Amygdala (tissue), 56 donors: ENCODE measurements at regions not wholly inside any gene's neighbourhood (a gene's known extent, or its start where the extent isn't known, plus 50 kb on each side); places are given as distances from the start of the nearest gene placed in this dataset.
A peak's percentile ranks its signal among the peaks of the same experiment; 100 is the strongest.
"Not testable (repeated sequence)": the region's sequence is repeated elsewhere in the genome, so short reads cannot be mapped to it uniquely, and the experiment has no call there.

Source experiments
- DNase-seq, 56 donors: peaks; one replicate each; lab custom pipeline; 2025; lab: John Stamatoyannopoulos, UW

- DNase-seq = no peak
Measured at GRCh38 chr14:80059041-80059440, 152.3 kb downstream of the DIO2 start.

- DNase-seq = no peak
Measured at GRCh38 chr14:80056497-80056801, 154.9 kb downstream of the DIO2 start.

GRCh38 chr14:80055667-80056496, 155.4 kb downstream of the DIO2 start:
- DNase-seq = peak in 39 of 56 donors; percentile 1 to 71 (median 14)

GRCh38 chr14:80055226-80055625, 156.1 kb downstream of the DIO2 start:
- no peak for DNase-seq

- DNase-seq = no peak
Measured at GRCh38 chr14:80054020-80054419, 157.3 kb downstream of the DIO2 start.

GRCh38 chr14:80049055-80049454, 162.2 kb downstream of the DIO2 start:
- DNase-seq = no peak

- no peak for DNase-seq
Measured at GRCh38 chr14:80047761-80048160, 163.5 kb downstream of the DIO2 start.

- DNase-seq = no peak
Measured at GRCh38 chr14:80037349-80037748, 174.0 kb downstream of the DIO2 start.

- no peak for DNase-seq
Measured at GRCh38 chr14:80024417-80024816, 186.9 kb downstream of the DIO2 start.

GRCh38 chr14:80018476-80018875, 192.8 kb downstream of the DIO2 start:
- DNase-seq = not testable (repeated sequence)

GRCh38 chr14:80017795-80018194, 193.5 kb downstream of the DIO2 start:
- no peak for DNase-seq

- not testable (repeated sequence) for DNase-seq
Measured at GRCh38 chr14:80010245-80010644, 201.1 kb downstream of the DIO2 start.

GRCh38 chr14:80005561-80005960, 205.7 kb downstream of the DIO2 start:
- DNase-seq = no peak

GRCh38 chr14:80004871-80005270, 206.4 kb downstream of the DIO2 start:
- no peak for DNase-seq

GRCh38 chr14:80003138-80003537, 208.2 kb downstream of the DIO2 start:
- no peak for DNase-seq

GRCh38 chr14:79997509-79998208, 213.6 kb downstream of the DIO2 start:
- DNase-seq = no peak

GRCh38 chr14:79992407-79993198, 218.7 kb downstream of the DIO2 start:
- no peak for DNase-seq

GRCh38 chr14:79991866-79992265, 219.4 kb downstream of the DIO2 start:
- DNase-seq = no peak

GRCh38 chr14:79989990-79990389, 221.3 kb downstream of the DIO2 start:
- DNase-seq = no peak

- DNase-seq = no peak
Measured at GRCh38 chr14:79986251-79986650, 225.1 kb downstream of the DIO2 start.

- no peak for DNase-seq
Measured at GRCh38 chr14:79972230-79972629, 239.1 kb downstream of the DIO2 start.
